Peyer's patch (tissue), 4 donors: ENCODE measurements at regions not wholly inside any gene's neighbourhood (a gene's known extent, or its start where the extent isn't known, plus 50 kb on each side); places are given as distances from the start of the nearest gene placed in this dataset.

ENCODE experiments used
- DNase-seq, 3 donors: peaks; one replicate each; pipeline ENCODE4 v3.0.0-alpha.2; 2017 to 2019
- H3K27ac ChIP-seq, 4 donors: fragments of 200-600 bp; sonication (generic); one replicate each; pipeline ENCODE4 v1.5.1; 2016 to 2019
- H3K27me3 ChIP-seq, 2 donors: fragments of 200-600 bp; sonication (generic); one replicate each; pipeline ENCODE4 v1.5.1; 2019
- H3K36me3 ChIP-seq, 3 donors: fragments of 200-600 bp; sonication (generic); one replicate each; pipeline ENCODE4 v1.5.1; 2016 to 2019
- H3K4me1 ChIP-seq, 4 donors: fragments of 200-600 bp; sonication (generic); one replicate each; pipeline ENCODE4 v1.5.1; 2016 to 2019
- H3K4me3 ChIP-seq, 4 donors: fragments of 200-600 bp; sonication (generic); 1 replicate in 3 of 4; 2 replicates in 1 of 4; pipeline ENCODE4 v1.5.1; 2016 to 2019; ENCODE audit warnings: mild to moderate bottlenecking in 1 of 4
- H3K9me3 ChIP-seq, 4 donors: fragments of 200-600 bp; sonication (generic); one replicate each; pipeline ENCODE4 v1.5.1; 2016 to 2019; ENCODE audit warnings: mild to moderate bottlenecking in 1 of 4
- CTCF ChIP-seq, 6 experiments: fragments of 450-650 bp in 4 of 6; fragments of 200-600 bp in 2 of 6; sonication (generic) in 1 of 6; IDR thresholded peaks; one replicate each; pipeline ENCODE4 v1.5.1; 2017 to 2019; ENCODE audit warnings: antibody characterized with exemption in 6 of 6, mild to moderate bottlenecking in 3 of 6, moderate library complexity in 1 of 6
- POLR2A ChIP-seq, 2 donors: fragments of 450-650 bp; IDR thresholded peaks; one replicate each; pipeline ENCODE4 v1.5.1; 2017; ENCODE audit warnings: antibody characterized with exemption in 2 of 2, mild to moderate bottlenecking in 2 of 2, moderate library complexity in 2 of 2

GRCh38 chr10:107546986-107547385 is 382.5 kb upstream of the SORCS1 start:
- Histone ChIP-seq H3K27ac (no peak overlapping the region), H3K27me3 (no peaks in the 10 kb centered on the region), H3K4me3 (no peak overlapping the region), H3K9me3 (no peaks in the 10 kb centered on the region), H3K4me1 (no peaks in the 10 kb centered on the region), H3K36me3 (no peaks in the 10 kb centered on the region)
- no peak for TF ChIP-seq POLR2A (IDR thresholded peaks at IDR 0.05)
- TF ChIP-seq CTCF (IDR thresholded peaks at IDR 0.05): no peak
- DNase-seq: no peak

GRCh38 chr10:107546284-107546683 is 381.8 kb upstream of the SORCS1 start:
- Histone ChIP-seq H3K4me3 (no peak overlapping the region), H3K27ac (no peak overlapping the region), H3K36me3 (no peaks in the 10 kb centered on the region), H3K27me3 (no peaks in the 10 kb centered on the region), H3K4me1 (no peaks in the 10 kb centered on the region), H3K9me3 (no peaks in the 10 kb centered on the region)
- no peak for TF ChIP-seq POLR2A (IDR thresholded peaks at IDR 0.05)
- TF ChIP-seq CTCF (IDR thresholded peaks at IDR 0.05): no peak
- no peak for DNase-seq

GRCh38 chr10:107545717-107546116 is 381.2 kb upstream of the SORCS1 start:
- no peaks in the 10 kb centered on the region for H3K4me1 ChIP-seq
- no peak for DNase-seq
- no peak overlapping the region for H3K27ac ChIP-seq
- H3K9me3 ChIP-seq: no peaks in the 10 kb centered on the region
- no peaks in the 10 kb centered on the region for H3K36me3 ChIP-seq
- TF ChIP-seq CTCF (IDR thresholded peaks at IDR 0.05) (no peak), POLR2A (IDR thresholded peaks at IDR 0.05) (no peak)
- H3K27me3 ChIP-seq: no peaks in the 10 kb centered on the region
- no peak overlapping the region for H3K4me3 ChIP-seq

GRCh38 chr10:107544706-107545520 is 380.4 kb upstream of the SORCS1 start:
- DNase-seq: no peak
- no peak overlapping the region for H3K27ac ChIP-seq
- no peak overlapping the region for H3K4me3 ChIP-seq
- TF ChIP-seq CTCF (IDR thresholded peaks at IDR 0.05): no peak
- TF ChIP-seq POLR2A (IDR thresholded peaks at IDR 0.05): no peak
- no peaks in the 10 kb centered on the region for H3K4me1 ChIP-seq
- no peaks in the 10 kb centered on the region for H3K36me3 ChIP-seq
- H3K27me3 ChIP-seq: no peaks in the 10 kb centered on the region
- no peaks in the 10 kb centered on the region for H3K9me3 ChIP-seq

- no peak overlapping the region for H3K4me3 ChIP-seq
- H3K9me3 ChIP-seq: no peaks in the 10 kb centered on the region
- no peaks in the 10 kb centered on the region for H3K4me1 ChIP-seq
- no peak overlapping the region for H3K27ac ChIP-seq
- H3K27me3 ChIP-seq: no peaks in the 10 kb centered on the region
- H3K36me3 ChIP-seq: no peaks in the 10 kb centered on the region
- DNase-seq: no peak
- no peak for TF ChIP-seq POLR2A (IDR thresholded peaks at IDR 0.05)
- TF ChIP-seq CTCF (IDR thresholded peaks at IDR 0.05): no peak
Measured at GRCh38 chr10:107542607-107543006, 378.1 kb upstream of the SORCS1 start.
